Mucosa of rectum (tissue), 2 donors: ENCODE measurements at regions not wholly inside any gene's neighbourhood (a gene's known extent, or its start where the extent isn't known, plus 50 kb on each side); places are given as distances from the start of the nearest gene placed in this dataset.

Experiments used
- H3K27ac ChIP-seq, 2 donors: one replicate each; pipeline ENCODE4 v1.7.0; 2013; ENCODE audit warnings: inconsistent platforms in 2 of 2, low read depth in 2 of 2, low read length in 2 of 2
- H3K27me3 ChIP-seq, 2 donors: one replicate each; pipeline ENCODE4 v1.7.0; 2013; ENCODE audit warnings: low read length in 2 of 2; ENCODE audit not compliant: control insufficient read depth in 2 of 2, insufficient read depth in 2 of 2
- H3K36me3 ChIP-seq, 2 donors: one replicate each; pipeline ENCODE4 v1.7.0; 2013; ENCODE audit warnings: low read length in 2 of 2; ENCODE audit not compliant: control insufficient read depth in 2 of 2, insufficient read depth in 2 of 2
- H3K4me1 ChIP-seq, 2 donors: one replicate each; pipeline ENCODE4 v1.7.0; 2013; ENCODE audit warnings: low read length in 2 of 2, mild to moderate bottlenecking in 1 of 2; ENCODE audit not compliant: control insufficient read depth in 2 of 2, insufficient read depth in 2 of 2
- H3K4me3 ChIP-seq, 2 donors: one replicate each; pipeline ENCODE4 v1.7.0; 2013; ENCODE audit warnings: low read length in 2 of 2
- H3K9ac ChIP-seq, 2 donors: one replicate each; pipeline ENCODE4 v1.7.0; 2013; ENCODE audit warnings: low read length in 2 of 2, low read depth in 1 of 2, mild to moderate bottlenecking in 1 of 2
- H3K9me3 ChIP-seq, 2 donors: one replicate each; pipeline ENCODE4 v1.7.0; 2013; ENCODE audit warnings: low read length in 2 of 2; ENCODE audit not compliant: control insufficient read depth in 2 of 2
- donor health status: healthy.
- donor health status: Normal muscosa, but diverticular disease.

DNA sequence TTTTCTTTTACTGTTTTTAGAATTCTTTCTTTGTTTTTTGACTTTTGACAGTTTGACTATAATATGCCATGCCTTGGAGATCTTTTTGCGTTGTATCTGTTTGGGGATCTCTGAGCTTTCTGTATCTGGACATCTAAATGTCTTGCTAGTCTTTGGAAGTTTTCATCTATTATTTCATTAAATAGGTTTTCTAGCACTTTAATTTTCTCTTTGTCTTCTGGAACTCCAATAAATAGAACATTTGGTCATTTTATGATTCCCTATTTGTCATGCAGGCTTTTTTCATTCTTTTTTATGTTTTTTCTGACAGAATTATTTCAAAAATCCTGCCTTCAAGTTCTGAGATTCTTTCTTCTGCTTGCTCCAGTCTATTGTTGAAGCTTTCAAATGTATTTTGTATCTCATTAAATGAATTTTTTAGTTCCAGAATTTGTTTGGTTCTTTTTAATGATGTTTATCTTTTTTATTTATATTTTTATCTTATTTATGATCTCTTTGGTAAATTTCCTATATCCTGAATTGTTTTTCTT lies 201.4 kb downstream of the CHD9NB start:
- Histone ChIP-seq H3K4me1 (no peaks in the 10 kb centered on the region), H3K27me3 (no peaks in the 10 kb centered on the region), H3K4me3 (no peak overlapping the region), H3K9me3 (peaks cover 0 to 2% of the 10 kb centered on the region in 2 donors), H3K9ac (no peak overlapping the region), H3K36me3 (no peaks in the 10 kb centered on the region), H3K27ac (no peak overlapping the region)

- Histone ChIP-seq H3K9ac (no peak overlapping the region), H3K36me3 (no peaks in the 10 kb centered on the region), H3K27me3 (no peaks in the 10 kb centered on the region), H3K9me3 (no peaks in the 10 kb centered on the region), H3K4me3 (no peak overlapping the region), H3K4me1 (no peaks in the 10 kb centered on the region), H3K27ac (no peak overlapping the region)
Observed at GRCh38 chr16:52843381-52843780, 209.3 kb downstream of the CHD9NB start.

GRCh38 chr16:52837251-52837650 lies 215.4 kb downstream of the CHD9NB start:
- Histone ChIP-seq H3K9ac (no peak overlapping the region), H3K9me3 (no peaks in the 10 kb centered on the region), H3K27ac (no peak overlapping the region), H3K27me3 (no peaks in the 10 kb centered on the region), H3K4me3 (no peak overlapping the region), H3K4me1 (no peaks in the 10 kb centered on the region), H3K36me3 (no peaks in the 10 kb centered on the region)

GRCh38 chr16:52834736-52835465 lies 217.8 kb downstream of the CHD9NB start:
- Histone ChIP-seq H3K36me3 (no peaks in the 10 kb centered on the region), H3K4me3 (no peak overlapping the region), H3K27me3 (no peaks in the 10 kb centered on the region), H3K27ac (no peak overlapping the region), H3K9ac (no peak overlapping the region), H3K9me3 (no peaks in the 10 kb centered on the region), H3K4me1 (no peaks in the 10 kb centered on the region)

GRCh38 chr16:52832771-52833170 lies 219.9 kb downstream of the CHD9NB start:
- H3K36me3 ChIP-seq: no peaks in the 10 kb centered on the region
- no peaks in the 10 kb centered on the region for H3K9me3 ChIP-seq
- H3K9ac ChIP-seq: no peak overlapping the region
- no peak overlapping the region for H3K4me3 ChIP-seq
- no peaks in the 10 kb centered on the region for H3K4me1 ChIP-seq
- no peaks in the 10 kb centered on the region for H3K27me3 ChIP-seq
- H3K27ac ChIP-seq: no peak overlapping the region

DNA sequence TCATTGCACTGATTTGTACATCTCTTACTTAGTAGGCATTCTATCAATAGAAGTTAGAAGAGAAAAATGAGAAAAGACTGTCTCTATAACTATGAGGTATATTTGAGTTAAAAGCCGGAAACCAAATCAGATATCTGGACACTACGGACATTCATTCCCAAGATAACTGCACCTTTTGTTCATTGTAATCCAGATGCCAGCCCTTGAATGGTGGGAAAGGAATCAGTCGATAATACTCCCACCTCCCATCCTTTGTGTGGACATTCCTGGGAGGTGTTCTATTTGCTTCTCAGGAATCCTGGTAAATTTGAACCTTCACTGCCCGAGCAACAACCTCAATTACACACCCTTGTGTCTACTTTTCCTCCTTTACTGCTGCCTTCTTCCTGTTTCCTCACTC lies 225.2 kb downstream of the CHD9NB start:
- H3K4me1 ChIP-seq: no peaks in the 10 kb centered on the region
- no peaks in the 10 kb centered on the region for H3K36me3 ChIP-seq
- H3K27ac ChIP-seq: no peak overlapping the region
- H3K9ac ChIP-seq: no peak overlapping the region
- no peaks in the 10 kb centered on the region for H3K27me3 ChIP-seq
- no peaks in the 10 kb centered on the region for H3K9me3 ChIP-seq
- no peak overlapping the region for H3K4me3 ChIP-seq

DNA sequence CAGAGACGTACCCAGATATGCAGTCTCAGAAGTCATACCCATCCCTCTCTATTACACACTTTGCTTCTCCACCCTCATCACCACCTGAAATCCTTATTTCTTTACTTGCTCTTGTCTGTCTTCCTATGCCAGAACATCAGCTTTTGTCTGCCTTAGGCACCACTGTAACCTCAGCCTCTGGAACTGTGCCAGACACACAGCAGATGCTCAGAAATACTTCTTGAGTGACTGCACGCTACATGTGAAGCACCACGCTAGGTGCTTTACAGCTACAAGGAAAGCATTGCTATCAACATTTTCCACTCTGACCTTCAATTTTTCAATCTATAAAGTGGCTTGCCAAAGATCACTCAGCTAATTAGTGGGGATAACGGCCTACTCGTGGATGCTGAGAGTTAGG lies 226.8 kb downstream of the CHD9NB start:
- no peaks in the 10 kb centered on the region for H3K4me1 ChIP-seq
- H3K36me3 ChIP-seq: no peaks in the 10 kb centered on the region
- H3K9ac ChIP-seq: no peak overlapping the region
- no peaks in the 10 kb centered on the region for H3K27me3 ChIP-seq
- no peak overlapping the region for H3K4me3 ChIP-seq
- no peaks in the 10 kb centered on the region for H3K9me3 ChIP-seq
- no peak overlapping the region for H3K27ac ChIP-seq

DNA sequence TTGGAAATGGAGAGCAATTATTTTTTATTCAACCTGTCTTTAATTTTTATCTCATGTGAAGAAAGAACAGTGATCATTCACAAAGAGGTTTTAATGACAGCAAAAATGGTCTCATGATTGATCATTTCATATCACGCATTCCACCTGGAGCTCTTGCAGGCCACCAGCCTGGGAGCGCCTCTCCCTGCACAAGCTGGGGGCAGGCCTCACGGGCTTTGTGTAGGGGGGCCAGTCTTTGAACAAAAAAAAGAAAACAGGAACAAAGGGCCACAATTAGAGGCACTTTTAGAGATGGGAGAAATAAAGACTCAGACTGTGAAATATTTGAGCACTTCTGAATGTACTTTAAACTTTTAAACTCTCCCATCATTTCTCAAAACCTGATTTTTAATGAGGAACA lies 232.9 kb downstream of the CHD9NB start:
- no peaks in the 10 kb centered on the region for H3K27me3 ChIP-seq
- no peak overlapping the region for H3K27ac ChIP-seq
- no peaks in the 10 kb centered on the region for H3K4me1 ChIP-seq
- no peak overlapping the region for H3K9ac ChIP-seq
- H3K9me3 ChIP-seq: no peaks in the 10 kb centered on the region
- H3K36me3 ChIP-seq: no peaks in the 10 kb centered on the region
- no peak overlapping the region for H3K4me3 ChIP-seq

DNA sequence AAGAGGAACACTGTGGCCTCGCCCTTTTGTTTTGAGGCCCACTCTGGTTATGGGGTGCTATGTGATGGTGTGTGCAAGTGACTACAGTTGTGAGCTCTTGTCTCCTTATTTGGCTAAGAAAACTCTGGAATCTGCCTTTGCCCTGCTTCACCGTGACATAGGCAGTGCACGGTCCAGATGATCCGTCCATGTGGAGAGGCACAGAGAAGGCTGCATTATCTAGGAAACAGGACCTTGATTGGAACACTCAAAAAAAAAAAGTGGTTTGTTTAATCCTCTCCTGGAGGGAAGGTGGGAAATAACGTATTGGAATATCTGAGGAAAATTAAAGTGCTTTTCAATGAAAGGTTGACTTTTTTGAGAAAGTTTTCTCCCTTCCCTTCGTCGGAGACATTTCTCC lies 233.3 kb downstream of the CHD9NB start:
- Histone ChIP-seq H3K4me3 (no peak overlapping the region), H3K4me1 (no peaks in the 10 kb centered on the region), H3K27me3 (no peaks in the 10 kb centered on the region), H3K9me3 (no peaks in the 10 kb centered on the region), H3K9ac (no peak overlapping the region), H3K27ac (no peak overlapping the region), H3K36me3 (no peaks in the 10 kb centered on the region)

DNA sequence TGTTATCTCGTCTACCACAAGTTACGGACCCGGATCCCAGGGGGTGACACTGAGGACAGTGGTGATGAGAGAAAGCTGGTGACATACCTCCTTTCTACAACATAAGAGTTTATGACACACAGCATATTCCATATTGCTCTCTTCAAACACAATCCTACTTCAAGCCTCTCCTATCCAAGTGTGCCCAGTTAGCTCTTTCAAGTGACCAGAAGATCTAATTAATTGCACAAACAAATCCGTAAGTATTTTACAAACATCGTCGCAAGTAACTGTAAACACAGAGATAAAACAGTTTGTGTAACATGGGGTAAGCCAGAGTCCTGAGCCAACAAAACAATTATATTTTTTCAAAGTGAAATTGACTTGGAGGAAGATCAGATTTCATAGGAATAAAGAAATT lies 235.0 kb downstream of the CHD9NB start:
- no peaks in the 10 kb centered on the region for H3K27me3 ChIP-seq
- H3K9ac ChIP-seq: no peak overlapping the region
- H3K9me3 ChIP-seq: no peaks in the 10 kb centered on the region
- no peak overlapping the region for H3K4me3 ChIP-seq
- no peaks in the 10 kb centered on the region for H3K4me1 ChIP-seq
- H3K36me3 ChIP-seq: no peaks in the 10 kb centered on the region
- no peak overlapping the region for H3K27ac ChIP-seq
